A549 (cell line): ENCODE measurements at regions not wholly inside any gene's neighbourhood (a gene's known extent, or its start where the extent isn't known, plus 50 kb on each side); places are given as distances from the start of the nearest gene placed in this dataset.

ENCODE experiments used
- ATAC-seq, 2 experiments: fragments of 200-7000 bp in 1 of 2; fragments of >200 bp in 1 of 2; cut with Nextera tagmentation in 1 of 2; cut with Tn5 transposase in 1 of 2; 3 replicates each; pipeline versions ENCODE4 v1.8.0 to v1.9.1; 2018 to 2020; ENCODE audit warnings: mild to moderate bottlenecking in 1 of 2, moderate library complexity in 1 of 2
- CTCF ChIA-PET: fragments of 300-600 bp; sonication (Branson Sonifier 250); formaldehyde crosslinking; extraction: SDS; loops from one replicate; lab custom pipeline; 2021; ENCODE audit warnings: antibody characterized with exemption, inconsistent platforms; lab: Yijun Ruan, JAX
- POLR2A ChIA-PET: fragments of 350-600 bp; formaldehyde crosslinking; extraction: SDS; loops from one replicate; lab custom pipeline; 2021; ENCODE audit warnings: antibody characterized with exemption, inconsistent platforms; lab: Yijun Ruan, JAX
- DNase-seq, 2 experiments: peaks; one replicate each; pipeline versions ENCODE4 v3.0.0 to v3.0.0-alpha.2; 2011 to 2016; ENCODE audit warnings: low read depth in 1 of 2, low spot score in 1 of 2
- FAIRE-seq: peaks from 2 replicates; lab custom pipeline; 2011; peaks lifted over from hg19 to GRCh38; lab: Jason Lieb, UNC
- H3K27ac ChIP-seq, 2 experiments: fragments of >200 bp; sonication (Bioruptor Twin); formaldehyde crosslinking; 3 replicates each; pipeline ENCODE4 v1.5.1; 2016 to 2017
- H3K4me1 ChIP-seq: fragments of >200 bp; sonication (Bioruptor Twin); formaldehyde crosslinking; 3 replicates; pipeline ENCODE4 v1.6.1; 2016
- H3K4me2 ChIP-seq: fragments of >200 bp; sonication (Bioruptor Twin); formaldehyde crosslinking; 3 replicates; pipeline ENCODE4 v1.6.1; 2016
- H3K4me3 ChIP-seq: fragments of >200 bp; sonication (Bioruptor Twin); formaldehyde crosslinking; 3 replicates; pipeline ENCODE4 v1.5.1; 2016
- H3K9me3 ChIP-seq: fragments of >200 bp; sonication (Bioruptor Twin); formaldehyde crosslinking; 3 replicates; pipeline ENCODE4 v1.6.1; 2016
- CBX2 ChIP-seq: fragments of 200-600 bp; sonication (generic); IDR thresholded peaks from 2 replicates; pipeline ENCODE4 v1.6.1; 2016; ENCODE audit warnings: low read depth, mild to moderate bottlenecking, borderline replicate concordance
- CBX8 ChIP-seq: fragments of 200-600 bp; sonication (generic); IDR thresholded peaks from 2 replicates; pipeline ENCODE4 v1.6.1; 2016
- CEBPB ChIP-seq, 2 experiments: fragments of >200 bp in 1 of 2; sonication (Bioruptor Twin) in 1 of 2; formaldehyde crosslinking in 1 of 2; IDR thresholded peaks; 2 replicates each; pipeline ENCODE4 v1.6.1; 2012 to 2016
- FOSL2 ChIP-seq, 2 experiments: fragments of 450-650 bp in 1 of 2; fragments of >200 bp in 1 of 2; sonication (Bioruptor Twin) in 1 of 2; formaldehyde crosslinking; IDR thresholded peaks; 2 replicates each; pipeline versions ENCODE4 v1.5.0 to v1.6.1; 2016 to 2020; ENCODE audit warnings: mild to moderate bottlenecking in 1 of 2, moderate library complexity in 1 of 2
- GATA3 ChIP-seq: IDR thresholded peaks from 2 replicates; pipeline ENCODE4 v1.6.1; 2012; ENCODE audit warnings: borderline replicate concordance
- JUN ChIP-seq, 2 experiments: fragments of >200 bp; sonication (Bioruptor Twin); formaldehyde crosslinking; IDR thresholded peaks; 2 replicates in 1 of 2; 3 replicates in 1 of 2; pipeline ENCODE4 v1.6.1; 2016 to 2017
- JUNB ChIP-seq: fragments of >200 bp; sonication (Bioruptor Twin); formaldehyde crosslinking; IDR thresholded peaks from 2 replicates; pipeline ENCODE4 v1.6.1; 2016
- KDM5A ChIP-seq: fragments of 200-600 bp; sonication (generic); IDR thresholded peaks from 2 replicates; pipeline ENCODE4 v1.6.1; 2016; ENCODE audit warnings: antibody characterized with exemption, mild to moderate bottlenecking
- NFE2L2 ChIP-seq: fragments of 150-350 bp; conservative IDR thresholded peaks from 2 replicates; pipeline ENCODE4 v1.6.1; 2014; ENCODE audit warnings: low read length
- NR3C1 ChIP-seq: fragments of >200 bp; sonication (Bioruptor Twin); formaldehyde crosslinking; IDR thresholded peaks from 3 replicates; pipeline ENCODE4 v1.6.1; 2017
- RCOR1 ChIP-seq: fragments of 150-350 bp; IDR thresholded peaks from 2 replicates; pipeline ENCODE4 v1.6.1; 2014; ENCODE audit warnings: antibody characterized with exemption, low read length, low read depth
- RNF2 ChIP-seq: fragments of 200-600 bp; sonication (generic); IDR thresholded peaks from 2 replicates; pipeline ENCODE4 v1.6.1; 2016; ENCODE audit warnings: low read depth, mild to moderate bottlenecking, antibody characterized with exemption, moderate library complexity, borderline replicate concordance
- TFCP2L1 ChIP-seq: fragments of 250-450 bp; sonication (Bioruptor Pico); IDR thresholded peaks from 2 replicates; pipeline ENCODE4 v1.5.0; 2021; ENCODE audit warnings: mild to moderate bottlenecking
- ZFP36 ChIP-seq: fragments of 450-650 bp; IDR thresholded peaks from 2 replicates; pipeline ENCODE4 v1.6.1; 2014; ENCODE audit warnings: borderline replicate concordance; ENCODE audit not compliant: partially characterized antibody
- WGBS: methylation state at CpG from one replicate; pipeline ENCODE4 v1.1.6; 2017; ENCODE audit errors: missing lambda C conversion rate; 5-methylcytosine and 5-hydroxymethylcytosine counted together
- TF ChIP-seq, protein P1 (sequence below): IDR thresholded peaks from 2 replicates; pipeline ENCODE4 v1.6.1; 2012
- TF ChIP-seq, protein P2 (sequence below): fragments of 200-600 bp; sonication (generic); IDR thresholded peaks from 2 replicates; pipeline ENCODE4 v1.6.1; 2016; ENCODE audit warnings: antibody characterized with exemption, mild to moderate bottlenecking, moderate library complexity
- TF ChIP-seq, protein P3 (sequence below): fragments of 450-650 bp; IDR thresholded peaks from 2 replicates; pipeline ENCODE4 v1.6.1; 2014; ENCODE audit warnings: antibody characterized with exemption
- TF ChIP-seq, protein P4 (sequence below): fragments of 250-450 bp; sonication (Bioruptor Pico); IDR thresholded peaks from 2 replicates; pipeline ENCODE4 v1.5.0; 2021; ENCODE audit warnings: mild to moderate bottlenecking, moderate library complexity, borderline replicate concordance
- TF ChIP-seq, protein P5 (sequence below): fragments of >200 bp; sonication (Bioruptor Twin); formaldehyde crosslinking; IDR thresholded peaks from 2 replicates; pipeline ENCODE4 v1.6.1; 2016

DNA sequence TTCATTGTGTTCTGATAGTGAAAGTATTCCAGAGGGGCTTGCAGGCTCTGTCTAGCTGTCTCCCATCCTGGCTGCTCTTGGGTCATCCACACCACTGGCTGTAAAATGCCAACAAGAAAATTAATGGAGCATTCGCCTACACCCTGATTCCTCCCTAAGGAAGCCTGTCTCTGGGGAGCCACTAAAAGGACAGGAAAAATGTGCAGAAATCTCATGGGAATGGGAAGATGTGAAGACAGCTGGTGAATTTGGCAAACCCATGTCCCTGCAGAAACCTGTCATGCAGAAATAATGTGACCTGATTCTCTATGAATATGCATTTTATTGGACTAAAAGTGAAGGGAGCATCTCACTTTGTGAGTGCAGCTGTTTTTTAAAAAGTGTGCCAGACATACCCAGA lies 265.6 kb downstream of the TUSC1 start:
- no peaks in the 10 kb centered on the region for H3K9me3 ChIP-seq
- no peak overlapping the region for H3K4me2 ChIP-seq
- CTCF ChIA-PET, result interaction anchor here (0.6 kb wide), 2 partner anchors 67 to 436 kb away, joined by 3 read pairs; no protein-coding TSS in a partner anchor
- no peak for DNase-seq
- TF ChIP-seq NFE2L2, result no peak
- TF ChIP-seq, protein P1, sequence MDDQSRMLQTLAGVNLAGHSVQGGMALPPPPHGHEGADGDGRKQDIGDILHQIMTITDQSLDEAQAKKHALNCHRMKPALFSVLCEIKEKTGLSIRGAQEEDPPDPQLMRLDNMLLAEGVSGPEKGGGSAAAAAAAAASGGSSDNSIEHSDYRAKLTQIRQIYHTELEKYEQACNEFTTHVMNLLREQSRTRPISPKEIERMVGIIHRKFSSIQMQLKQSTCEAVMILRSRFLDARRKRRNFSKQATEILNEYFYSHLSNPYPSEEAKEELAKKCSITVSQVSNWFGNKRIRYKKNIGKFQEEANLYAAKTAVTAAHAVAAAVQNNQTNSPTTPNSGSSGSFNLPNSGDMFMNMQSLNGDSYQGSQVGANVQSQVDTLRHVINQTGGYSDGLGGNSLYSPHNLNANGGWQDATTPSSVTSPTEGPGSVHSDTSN, result no peak
- TF ChIP-seq, protein P2, sequence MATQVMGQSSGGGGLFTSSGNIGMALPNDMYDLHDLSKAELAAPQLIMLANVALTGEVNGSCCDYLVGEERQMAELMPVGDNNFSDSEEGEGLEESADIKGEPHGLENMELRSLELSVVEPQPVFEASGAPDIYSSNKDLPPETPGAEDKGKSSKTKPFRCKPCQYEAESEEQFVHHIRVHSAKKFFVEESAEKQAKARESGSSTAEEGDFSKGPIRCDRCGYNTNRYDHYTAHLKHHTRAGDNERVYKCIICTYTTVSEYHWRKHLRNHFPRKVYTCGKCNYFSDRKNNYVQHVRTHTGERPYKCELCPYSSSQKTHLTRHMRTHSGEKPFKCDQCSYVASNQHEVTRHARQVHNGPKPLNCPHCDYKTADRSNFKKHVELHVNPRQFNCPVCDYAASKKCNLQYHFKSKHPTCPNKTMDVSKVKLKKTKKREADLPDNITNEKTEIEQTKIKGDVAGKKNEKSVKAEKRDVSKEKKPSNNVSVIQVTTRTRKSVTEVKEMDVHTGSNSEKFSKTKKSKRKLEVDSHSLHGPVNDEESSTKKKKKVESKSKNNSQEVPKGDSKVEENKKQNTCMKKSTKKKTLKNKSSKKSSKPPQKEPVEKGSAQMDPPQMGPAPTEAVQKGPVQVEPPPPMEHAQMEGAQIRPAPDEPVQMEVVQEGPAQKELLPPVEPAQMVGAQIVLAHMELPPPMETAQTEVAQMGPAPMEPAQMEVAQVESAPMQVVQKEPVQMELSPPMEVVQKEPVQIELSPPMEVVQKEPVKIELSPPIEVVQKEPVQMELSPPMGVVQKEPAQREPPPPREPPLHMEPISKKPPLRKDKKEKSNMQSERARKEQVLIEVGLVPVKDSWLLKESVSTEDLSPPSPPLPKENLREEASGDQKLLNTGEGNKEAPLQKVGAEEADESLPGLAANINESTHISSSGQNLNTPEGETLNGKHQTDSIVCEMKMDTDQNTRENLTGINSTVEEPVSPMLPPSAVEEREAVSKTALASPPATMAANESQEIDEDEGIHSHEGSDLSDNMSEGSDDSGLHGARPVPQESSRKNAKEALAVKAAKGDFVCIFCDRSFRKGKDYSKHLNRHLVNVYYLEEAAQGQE, result no peak
- TF ChIP-seq RCOR1, result no peak
- TF ChIP-seq NR3C1, result no peak
- no peak overlapping the region for H3K4me3 ChIP-seq
- ATAC-seq, result no peak
- H3K4me1 ChIP-seq, result no peaks in the 10 kb centered on the region
- WGBS, result 8% methylated on average over 1 of the region's 1 CpG
- no peak overlapping the region for H3K27ac ChIP-seq
- FAIRE-seq, result no peak
- POLR2A ChIA-PET, result no interaction called here

DNA sequence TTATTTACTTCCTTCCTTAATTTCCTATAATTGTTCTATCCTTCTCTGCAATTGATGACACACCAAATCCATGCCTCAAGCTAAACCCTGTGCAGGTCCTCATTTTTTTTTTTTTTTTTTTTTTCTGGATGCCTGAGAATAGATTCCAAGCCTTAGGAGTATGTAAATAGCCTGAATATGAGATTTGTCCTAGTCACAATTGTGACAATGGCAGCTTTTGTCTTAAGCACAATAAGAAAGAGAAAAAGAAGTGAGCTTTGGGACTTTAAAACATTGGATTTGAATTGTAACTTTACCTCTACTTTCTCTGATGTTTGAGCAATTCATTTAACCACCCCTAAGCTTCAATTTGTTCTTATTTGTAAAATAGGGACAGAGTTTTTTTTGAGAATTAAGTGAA lies 280.5 kb downstream of the TUSC1 start:
- Histone ChIP-seq H3K4me3 (no peak overlapping the region), H3K9me3 (no peaks in the 10 kb centered on the region), H3K4me1 (no peaks in the 10 kb centered on the region), H3K4me2 (no peak overlapping the region), H3K27ac (no peak overlapping the region)
- ChIA-PET POLR2A (no interaction called here), CTCF (interaction anchor here (0.6 to 1.0 kb wide), 2 partner anchors 18 to 617 kb away, joined by 3 read pairs; no protein-coding TSS in a partner anchor)
- TF ChIP-seq ZFP36 (no peak), RNF2 (no peak), CBX8 (no peak), CBX2 (no peak), FOSL2 (IDR thresholded peaks at IDR 0.05) (no peak), FOSL2 (CRISPR knock-in tag; IDR thresholded peaks at IDR 0.05) (no peak), GATA3 (no peak), TFCP2L1 (CRISPR knock-in tag) (no peak), KDM5A (no peak), JUNB (no peak), JUN (IDR thresholded peaks at IDR 0.05) (no peak), CEBPB (IDR thresholded peaks at IDR 0.05) (no peak), NFE2L2 (no peak)
- TF ChIP-seq, protein P3, sequence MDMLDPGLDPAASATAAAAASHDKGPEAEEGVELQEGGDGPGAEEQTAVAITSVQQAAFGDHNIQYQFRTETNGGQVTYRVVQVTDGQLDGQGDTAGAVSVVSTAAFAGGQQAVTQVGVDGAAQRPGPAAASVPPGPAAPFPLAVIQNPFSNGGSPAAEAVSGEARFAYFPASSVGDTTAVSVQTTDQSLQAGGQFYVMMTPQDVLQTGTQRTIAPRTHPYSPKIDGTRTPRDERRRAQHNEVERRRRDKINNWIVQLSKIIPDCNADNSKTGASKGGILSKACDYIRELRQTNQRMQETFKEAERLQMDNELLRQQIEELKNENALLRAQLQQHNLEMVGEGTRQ, result no peak
- TF ChIP-seq, protein P4, sequence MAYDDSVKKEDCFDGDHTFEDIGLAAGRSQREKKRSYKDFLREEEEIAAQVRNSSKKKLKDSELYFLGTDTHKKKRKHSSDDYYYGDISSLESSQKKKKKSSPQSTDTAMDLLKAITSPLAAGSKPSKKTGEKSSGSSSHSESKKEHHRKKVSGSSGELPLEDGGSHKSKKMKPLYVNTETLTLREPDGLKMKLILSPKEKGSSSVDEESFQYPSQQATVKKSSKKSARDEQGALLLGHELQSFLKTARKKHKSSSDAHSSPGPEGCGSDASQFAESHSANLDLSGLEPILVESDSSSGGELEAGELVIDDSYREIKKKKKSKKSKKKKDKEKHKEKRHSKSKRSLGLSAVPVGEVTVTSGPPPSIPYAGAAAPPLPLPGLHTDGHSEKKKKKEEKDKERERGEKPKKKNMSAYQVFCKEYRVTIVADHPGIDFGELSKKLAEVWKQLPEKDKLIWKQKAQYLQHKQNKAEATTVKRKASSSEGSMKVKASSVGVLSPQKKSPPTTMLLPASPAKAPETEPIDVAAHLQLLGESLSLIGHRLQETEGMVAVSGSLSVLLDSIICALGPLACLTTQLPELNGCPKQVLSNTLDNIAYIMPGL (CRISPR knock-in tag), result no peak
- TF ChIP-seq, protein P5, sequence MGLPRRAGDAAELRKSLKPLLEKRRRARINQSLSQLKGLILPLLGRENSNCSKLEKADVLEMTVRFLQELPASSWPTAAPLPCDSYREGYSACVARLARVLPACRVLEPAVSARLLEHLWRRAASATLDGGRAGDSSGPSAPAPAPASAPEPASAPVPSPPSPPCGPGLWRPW, result no peak
- ATAC-seq, result no peak
- no peak for FAIRE-seq
- no peak for DNase-seq
